LNCAP (cell line): ENCODE measurements at regions not wholly inside any gene's neighbourhood (a gene's known extent, or its start where the extent isn't known, plus 50 kb on each side); places are given as distances from the start of the nearest gene placed in this dataset.

ENCODE experiments used
- TF ChIP-seq, protein P1 (sequence below): fragments of 450-650 bp; IDR thresholded peaks from 2 replicates; pipeline ENCODE4 v1.5.1; 2017; ENCODE audit warnings: mild to moderate bottlenecking

DNA sequence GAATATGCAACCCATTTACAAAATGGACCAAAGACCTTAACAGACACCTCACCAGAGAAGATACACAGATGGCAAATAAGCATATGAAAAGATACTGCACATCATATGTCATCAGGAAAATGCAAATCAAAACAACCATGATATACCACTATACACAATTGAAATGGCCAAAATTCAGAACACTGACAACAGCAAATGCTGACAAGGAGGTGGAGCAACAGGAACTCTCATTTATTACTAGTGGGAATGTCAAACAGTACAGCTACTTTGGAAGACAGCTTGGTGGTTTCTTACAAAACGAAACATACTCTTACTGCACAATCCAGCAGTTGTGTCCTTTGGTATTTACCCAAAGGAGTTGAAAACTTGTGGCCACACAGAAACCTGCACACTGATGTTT, 50.0 kb upstream of the PCGF5 start:
- TF ChIP-seq, protein P1, sequence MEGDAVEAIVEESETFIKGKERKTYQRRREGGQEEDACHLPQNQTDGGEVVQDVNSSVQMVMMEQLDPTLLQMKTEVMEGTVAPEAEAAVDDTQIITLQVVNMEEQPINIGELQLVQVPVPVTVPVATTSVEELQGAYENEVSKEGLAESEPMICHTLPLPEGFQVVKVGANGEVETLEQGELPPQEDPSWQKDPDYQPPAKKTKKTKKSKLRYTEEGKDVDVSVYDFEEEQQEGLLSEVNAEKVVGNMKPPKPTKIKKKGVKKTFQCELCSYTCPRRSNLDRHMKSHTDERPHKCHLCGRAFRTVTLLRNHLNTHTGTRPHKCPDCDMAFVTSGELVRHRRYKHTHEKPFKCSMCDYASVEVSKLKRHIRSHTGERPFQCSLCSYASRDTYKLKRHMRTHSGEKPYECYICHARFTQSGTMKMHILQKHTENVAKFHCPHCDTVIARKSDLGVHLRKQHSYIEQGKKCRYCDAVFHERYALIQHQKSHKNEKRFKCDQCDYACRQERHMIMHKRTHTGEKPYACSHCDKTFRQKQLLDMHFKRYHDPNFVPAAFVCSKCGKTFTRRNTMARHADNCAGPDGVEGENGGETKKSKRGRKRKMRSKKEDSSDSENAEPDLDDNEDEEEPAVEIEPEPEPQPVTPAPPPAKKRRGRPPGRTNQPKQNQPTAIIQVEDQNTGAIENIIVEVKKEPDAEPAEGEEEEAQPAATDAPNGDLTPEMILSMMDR = no peak
